ENCODE measurements at regions not wholly inside any gene's neighbourhood (a gene's known extent, or its start where the extent isn't known, plus 50 kb on each side); places are given as distances from the start of the nearest gene placed in this dataset.

- TF ChIP-seq, protein P1, sequence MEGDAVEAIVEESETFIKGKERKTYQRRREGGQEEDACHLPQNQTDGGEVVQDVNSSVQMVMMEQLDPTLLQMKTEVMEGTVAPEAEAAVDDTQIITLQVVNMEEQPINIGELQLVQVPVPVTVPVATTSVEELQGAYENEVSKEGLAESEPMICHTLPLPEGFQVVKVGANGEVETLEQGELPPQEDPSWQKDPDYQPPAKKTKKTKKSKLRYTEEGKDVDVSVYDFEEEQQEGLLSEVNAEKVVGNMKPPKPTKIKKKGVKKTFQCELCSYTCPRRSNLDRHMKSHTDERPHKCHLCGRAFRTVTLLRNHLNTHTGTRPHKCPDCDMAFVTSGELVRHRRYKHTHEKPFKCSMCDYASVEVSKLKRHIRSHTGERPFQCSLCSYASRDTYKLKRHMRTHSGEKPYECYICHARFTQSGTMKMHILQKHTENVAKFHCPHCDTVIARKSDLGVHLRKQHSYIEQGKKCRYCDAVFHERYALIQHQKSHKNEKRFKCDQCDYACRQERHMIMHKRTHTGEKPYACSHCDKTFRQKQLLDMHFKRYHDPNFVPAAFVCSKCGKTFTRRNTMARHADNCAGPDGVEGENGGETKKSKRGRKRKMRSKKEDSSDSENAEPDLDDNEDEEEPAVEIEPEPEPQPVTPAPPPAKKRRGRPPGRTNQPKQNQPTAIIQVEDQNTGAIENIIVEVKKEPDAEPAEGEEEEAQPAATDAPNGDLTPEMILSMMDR (conservative IDR thresholded peaks at IDR 0.05; ENCODE audit: low read depth) = no peak
- H3K27ac ChIP-seq = no peak overlapping the region
- no peak for DNase-seq (ENCODE audit: low spot score)
- ChIA-PET POLR2A (ENCODE audit: low non-redundant PET) (no interaction called here), CTCF (no interaction called here)
Measured at GRCh38 chr6:145373826-145374225, 361.5 kb downstream of the EPM2A start.

DNA sequence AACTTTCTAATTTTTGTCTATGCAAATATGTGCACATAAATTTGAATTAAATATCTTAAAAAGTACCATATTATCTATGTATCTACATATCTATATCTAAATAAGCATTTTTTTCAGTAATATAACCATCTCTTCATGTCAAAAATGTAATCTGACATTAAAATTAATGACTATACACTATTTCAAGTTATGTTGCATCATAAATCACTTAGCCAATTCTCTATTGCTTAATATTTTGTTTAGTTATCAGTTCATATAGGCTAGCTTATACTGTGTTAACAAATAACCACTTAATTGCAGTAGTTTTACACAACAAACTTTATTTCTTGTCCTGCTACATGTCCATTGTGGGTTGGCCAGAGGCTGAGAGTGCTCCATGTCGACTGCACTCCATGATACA, 360.8 kb downstream of the EPM2A start:
- no peak for DNase-seq (ENCODE audit: low spot score)
- TF ChIP-seq, protein P1 (conservative IDR thresholded peaks at IDR 0.05; ENCODE audit: low read depth) = no peak

GRCh38 chr6:145375502-145375901, 359.8 kb downstream of the EPM2A start:
- TF ChIP-seq, protein P1 (conservative IDR thresholded peaks at IDR 0.05; ENCODE audit: low read depth) = no peak
- ChIA-PET POLR2A (ENCODE audit: low non-redundant PET) (no interaction called here), CTCF (interaction anchor here (0.6 kb wide), 1 partner anchor 41 kb away, joined by 4 read pairs; no protein-coding TSS in a partner anchor)
- no peak for DNase-seq (ENCODE audit: low spot score)
- no peak overlapping the region for H3K27ac ChIP-seq

More for the DNA sequence above, 360.8 kb downstream of the EPM2A start:
- no peak overlapping the region for H3K27ac ChIP-seq
- ChIA-PET POLR2A (ENCODE audit: low non-redundant PET) (no interaction called here), CTCF (no interaction called here)

GRCh38 chr6:145380186-145380585, 355.1 kb downstream of the EPM2A start:
- CTCF ChIA-PET = no interaction called here
- POLR2A ChIA-PET (ENCODE audit: low non-redundant PET) = no interaction called here
- TF ChIP-seq, protein P1 (conservative IDR thresholded peaks at IDR 0.05; ENCODE audit: low read depth) = no peak
- H3K27ac ChIP-seq = no peak overlapping the region
- no peak for DNase-seq (ENCODE audit: low spot score)

DNA sequence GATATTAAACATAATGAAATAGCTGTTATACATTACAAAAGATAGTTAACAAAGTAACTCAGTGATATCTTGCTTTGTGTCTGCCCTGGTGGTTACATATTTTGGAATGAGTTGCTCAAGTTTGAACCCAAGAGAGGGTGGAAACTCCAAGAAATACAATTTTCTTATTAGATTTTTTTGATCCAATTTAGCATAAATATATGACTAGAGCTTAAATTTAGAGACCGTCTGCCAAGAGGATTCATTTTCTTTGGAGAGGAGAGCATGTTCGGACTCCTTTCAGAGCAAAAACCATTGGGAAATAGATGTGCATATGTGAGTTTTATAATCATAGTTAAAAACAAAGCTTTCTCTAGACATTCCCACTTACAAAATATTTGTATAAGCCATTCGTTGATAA, 353.4 kb downstream of the EPM2A start:
- no peak for DNase-seq (ENCODE audit: low spot score)
- TF ChIP-seq, protein P1 (conservative IDR thresholded peaks at IDR 0.05; ENCODE audit: low read depth) = no peak
- no peak overlapping the region for H3K27ac ChIP-seq
- ChIA-PET POLR2A (ENCODE audit: low non-redundant PET) (no interaction called here), CTCF (no interaction called here)

DNA sequence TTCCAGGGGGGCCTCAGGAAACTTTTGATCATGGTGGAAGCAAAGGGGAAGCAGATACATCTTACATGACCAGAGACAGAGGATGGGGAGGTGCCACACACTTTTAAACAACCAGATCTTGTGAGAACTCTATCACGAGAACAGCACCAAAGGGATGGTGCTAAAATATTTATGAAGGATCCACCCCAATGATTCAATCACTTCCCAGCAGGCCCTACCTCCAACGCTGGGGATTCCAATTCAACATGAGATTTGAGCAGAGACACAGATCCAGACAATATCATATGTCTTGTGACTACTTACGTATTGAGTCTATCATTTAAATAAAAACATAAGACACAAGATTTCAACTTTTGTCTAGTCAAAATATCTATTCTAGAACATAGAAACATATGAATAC, 351.9 kb downstream of the EPM2A start:
- TF ChIP-seq, protein P1 (conservative IDR thresholded peaks at IDR 0.05; ENCODE audit: low read depth) = no peak
- CTCF ChIA-PET = no interaction called here
- DNase-seq (ENCODE audit: low spot score) = no peak
- H3K27ac ChIP-seq = no peak overlapping the region
- POLR2A ChIA-PET (ENCODE audit: low non-redundant PET) = no interaction called here

DNA sequence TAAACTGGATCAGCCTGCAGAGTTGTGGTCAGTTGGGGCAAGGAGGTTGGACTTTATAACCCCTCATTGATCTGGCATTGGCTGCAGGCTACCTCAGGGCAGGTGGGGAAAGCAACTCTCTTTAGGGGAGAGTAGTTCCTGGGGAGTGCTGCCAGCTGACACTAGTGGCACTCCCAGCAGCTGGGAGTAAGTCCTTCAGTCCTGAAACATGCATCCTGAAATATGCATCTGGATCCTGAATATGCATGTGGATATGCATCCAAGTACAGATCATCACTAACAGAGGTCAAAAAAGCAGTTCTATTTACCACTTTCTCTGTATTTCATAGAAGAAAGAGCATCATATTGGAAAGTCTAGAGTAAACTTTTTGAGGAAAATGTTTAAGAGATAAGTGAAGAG, 350.8 kb downstream of the EPM2A start:
- TF ChIP-seq, protein P1 (conservative IDR thresholded peaks at IDR 0.05; ENCODE audit: low read depth) = no peak
- ChIA-PET POLR2A (ENCODE audit: low non-redundant PET) (no interaction called here), CTCF (no interaction called here)
- H3K27ac ChIP-seq = no peak overlapping the region
- DNase-seq (ENCODE audit: low spot score) = no peak

Data from RWPE1 (cell line).